Peyer's patch (tissue), 4 donors: ENCODE measurements at regions not wholly inside any gene's neighbourhood (a gene's known extent, or its start where the extent isn't known, plus 50 kb on each side); places are given as distances from the start of the nearest gene placed in this dataset.

Experiments used
- DNase-seq, 3 donors: peaks; one replicate each; pipeline ENCODE4 v3.0.0-alpha.2; 2017 to 2019
- H3K27ac ChIP-seq, 4 donors: fragments of 200-600 bp; sonication (generic); one replicate each; pipeline ENCODE4 v1.5.1; 2016 to 2019
- H3K27me3 ChIP-seq, 2 donors: fragments of 200-600 bp; sonication (generic); one replicate each; pipeline ENCODE4 v1.5.1; 2019
- H3K36me3 ChIP-seq, 3 donors: fragments of 200-600 bp; sonication (generic); one replicate each; pipeline ENCODE4 v1.5.1; 2016 to 2019
- H3K4me1 ChIP-seq, 4 donors: fragments of 200-600 bp; sonication (generic); one replicate each; pipeline ENCODE4 v1.5.1; 2016 to 2019
- H3K4me3 ChIP-seq, 4 donors: fragments of 200-600 bp; sonication (generic); 1 replicate in 3 of 4; 2 replicates in 1 of 4; pipeline ENCODE4 v1.5.1; 2016 to 2019; ENCODE audit warnings: mild to moderate bottlenecking in 1 of 4
- H3K9me3 ChIP-seq, 4 donors: fragments of 200-600 bp; sonication (generic); one replicate each; pipeline ENCODE4 v1.5.1; 2016 to 2019; ENCODE audit warnings: mild to moderate bottlenecking in 1 of 4
- POLR2A ChIP-seq, 2 donors: fragments of 450-650 bp; IDR thresholded peaks; one replicate each; pipeline ENCODE4 v1.5.1; 2017; ENCODE audit warnings: antibody characterized with exemption in 2 of 2, mild to moderate bottlenecking in 2 of 2, moderate library complexity in 2 of 2
- TF ChIP-seq, protein P1 (sequence below), 6 experiments: fragments of 450-650 bp in 4 of 6; fragments of 200-600 bp in 2 of 6; sonication (generic) in 1 of 6; IDR thresholded peaks; one replicate each; pipeline ENCODE4 v1.5.1; 2017 to 2019; ENCODE audit warnings: antibody characterized with exemption in 6 of 6, mild to moderate bottlenecking in 3 of 6, moderate library complexity in 1 of 6

DNA sequence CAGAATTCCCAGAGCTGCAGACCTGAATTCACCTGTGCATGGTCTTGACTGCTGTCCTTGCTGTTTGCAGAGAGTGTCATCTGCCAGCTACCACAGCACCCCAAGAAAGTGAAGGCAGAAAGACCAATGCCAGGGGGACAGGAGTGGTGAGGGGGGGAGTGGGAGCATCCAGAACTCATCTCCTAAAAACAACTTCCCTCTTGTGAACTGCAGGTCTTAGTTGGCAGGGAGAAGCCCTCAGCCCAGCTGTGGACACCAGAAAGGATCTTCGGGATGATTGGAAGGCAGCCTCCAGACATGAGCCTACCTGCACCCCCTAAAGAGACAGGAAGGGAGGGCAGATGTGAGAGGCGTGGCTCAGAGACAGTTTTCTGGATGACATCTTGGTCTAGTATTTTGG is 615.8 kb upstream of the MGMT start:
- H3K9me3 ChIP-seq = no peaks in the 10 kb centered on the region
- peaks cover 0 to 11% (median 0%) of the 10 kb centered on the region in 4 donors for H3K4me1 ChIP-seq
- DNase-seq = no peak
- no peak overlapping the region for H3K4me3 ChIP-seq
- TF ChIP-seq, protein P1, sequence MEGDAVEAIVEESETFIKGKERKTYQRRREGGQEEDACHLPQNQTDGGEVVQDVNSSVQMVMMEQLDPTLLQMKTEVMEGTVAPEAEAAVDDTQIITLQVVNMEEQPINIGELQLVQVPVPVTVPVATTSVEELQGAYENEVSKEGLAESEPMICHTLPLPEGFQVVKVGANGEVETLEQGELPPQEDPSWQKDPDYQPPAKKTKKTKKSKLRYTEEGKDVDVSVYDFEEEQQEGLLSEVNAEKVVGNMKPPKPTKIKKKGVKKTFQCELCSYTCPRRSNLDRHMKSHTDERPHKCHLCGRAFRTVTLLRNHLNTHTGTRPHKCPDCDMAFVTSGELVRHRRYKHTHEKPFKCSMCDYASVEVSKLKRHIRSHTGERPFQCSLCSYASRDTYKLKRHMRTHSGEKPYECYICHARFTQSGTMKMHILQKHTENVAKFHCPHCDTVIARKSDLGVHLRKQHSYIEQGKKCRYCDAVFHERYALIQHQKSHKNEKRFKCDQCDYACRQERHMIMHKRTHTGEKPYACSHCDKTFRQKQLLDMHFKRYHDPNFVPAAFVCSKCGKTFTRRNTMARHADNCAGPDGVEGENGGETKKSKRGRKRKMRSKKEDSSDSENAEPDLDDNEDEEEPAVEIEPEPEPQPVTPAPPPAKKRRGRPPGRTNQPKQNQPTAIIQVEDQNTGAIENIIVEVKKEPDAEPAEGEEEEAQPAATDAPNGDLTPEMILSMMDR (IDR thresholded peaks at IDR 0.05) = no peak
- TF ChIP-seq POLR2A (IDR thresholded peaks at IDR 0.05) = no peak
- H3K36me3 ChIP-seq = no peaks in the 10 kb centered on the region
- H3K27me3 ChIP-seq = no peaks in the 10 kb centered on the region
- H3K27ac ChIP-seq = no peak overlapping the region

DNA sequence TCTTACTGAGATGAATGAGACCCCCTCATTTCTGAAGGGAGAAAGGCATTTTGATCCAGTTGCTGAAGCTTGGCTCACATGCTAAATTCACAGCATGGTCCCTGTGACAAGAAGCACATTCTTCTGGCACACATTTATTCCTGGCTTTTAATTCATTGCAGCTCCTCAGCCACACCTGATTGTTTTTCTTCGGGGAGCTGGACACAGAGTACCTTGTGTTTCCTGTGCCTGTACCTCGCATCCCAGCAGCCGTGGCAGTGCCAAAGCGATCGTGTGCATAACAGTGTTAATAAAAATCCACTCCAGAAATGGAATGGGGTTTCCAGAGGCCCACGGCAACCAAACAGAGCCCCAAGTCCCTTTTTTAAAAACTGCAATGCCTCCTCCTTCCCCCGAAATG is 615.3 kb upstream of the MGMT start:
- no peak overlapping the region for H3K27ac ChIP-seq
- no peak overlapping the region for H3K4me3 ChIP-seq
- no peaks in the 10 kb centered on the region for H3K27me3 ChIP-seq
- DNase-seq = no peak
- H3K4me1 ChIP-seq = peaks cover 0 to 11% (median 0%) of the 10 kb centered on the region in 4 donors
- no peaks in the 10 kb centered on the region for H3K36me3 ChIP-seq
- H3K9me3 ChIP-seq = no peaks in the 10 kb centered on the region
- TF ChIP-seq, protein P1 (IDR thresholded peaks at IDR 0.05) = no peak
- no peak for TF ChIP-seq POLR2A (IDR thresholded peaks at IDR 0.05)

DNA sequence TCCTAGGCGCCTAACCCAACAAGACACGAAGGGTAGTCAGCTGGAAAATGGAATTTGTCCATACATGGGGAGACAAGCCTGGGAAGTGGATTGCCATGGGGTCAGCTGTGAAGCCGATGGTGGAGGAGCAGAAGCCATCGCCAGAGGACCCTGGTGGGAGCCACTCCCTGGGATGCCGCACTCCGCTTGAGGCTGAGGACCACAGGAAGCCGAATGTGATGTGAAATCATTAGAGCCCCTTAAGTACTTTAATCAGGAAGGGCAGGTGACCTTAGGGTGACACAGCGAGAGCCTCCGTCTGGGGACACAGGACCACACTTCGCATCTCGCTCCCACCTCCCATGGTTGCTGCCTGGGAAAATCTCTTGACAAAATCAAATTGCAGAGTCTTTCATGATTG is 614.6 kb upstream of the MGMT start:
- DNase-seq = no peak
- TF ChIP-seq, protein P1 (IDR thresholded peaks at IDR 0.05) = no peak
- TF ChIP-seq POLR2A (IDR thresholded peaks at IDR 0.05) = no peak
- H3K4me1 ChIP-seq = peaks cover 0 to 11% (median 0%) of the 10 kb centered on the region in 4 donors
- no peaks in the 10 kb centered on the region for H3K9me3 ChIP-seq
- no peaks in the 10 kb centered on the region for H3K27me3 ChIP-seq
- no peak overlapping the region for H3K4me3 ChIP-seq
- no peaks in the 10 kb centered on the region for H3K36me3 ChIP-seq
- H3K27ac ChIP-seq = no peak overlapping the region

DNA sequence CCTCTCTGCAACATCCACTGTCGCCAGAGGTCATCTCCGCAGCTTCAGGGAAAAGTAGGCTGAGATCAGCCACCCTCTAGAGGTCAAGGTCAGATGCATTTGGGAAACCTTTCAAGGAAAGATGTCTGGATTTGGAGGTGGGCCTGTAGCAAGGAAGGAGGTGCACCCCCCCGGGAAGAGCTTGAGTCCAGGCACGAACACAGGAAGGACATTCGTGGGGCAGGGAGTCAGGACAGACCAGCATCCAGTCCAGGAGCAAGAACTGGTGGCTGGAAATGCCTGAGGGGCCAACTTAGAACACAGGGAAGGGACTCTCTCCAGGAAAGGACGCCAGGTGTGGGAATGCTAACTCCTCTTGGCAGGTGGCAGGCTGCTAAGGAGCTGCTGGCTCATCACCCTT is 614.1 kb upstream of the MGMT start:
- no peak for DNase-seq
- H3K4me3 ChIP-seq = no peak overlapping the region
- TF ChIP-seq POLR2A (IDR thresholded peaks at IDR 0.05) = no peak
- TF ChIP-seq, protein P1 (IDR thresholded peaks at IDR 0.05) = no peak
- H3K36me3 ChIP-seq = no peaks in the 10 kb centered on the region
- peaks cover 0 to 11% (median 0%) of the 10 kb centered on the region in 4 donors for H3K4me1 ChIP-seq
- H3K9me3 ChIP-seq = no peaks in the 10 kb centered on the region
- H3K27ac ChIP-seq = no peak overlapping the region
- no peaks in the 10 kb centered on the region for H3K27me3 ChIP-seq

DNA sequence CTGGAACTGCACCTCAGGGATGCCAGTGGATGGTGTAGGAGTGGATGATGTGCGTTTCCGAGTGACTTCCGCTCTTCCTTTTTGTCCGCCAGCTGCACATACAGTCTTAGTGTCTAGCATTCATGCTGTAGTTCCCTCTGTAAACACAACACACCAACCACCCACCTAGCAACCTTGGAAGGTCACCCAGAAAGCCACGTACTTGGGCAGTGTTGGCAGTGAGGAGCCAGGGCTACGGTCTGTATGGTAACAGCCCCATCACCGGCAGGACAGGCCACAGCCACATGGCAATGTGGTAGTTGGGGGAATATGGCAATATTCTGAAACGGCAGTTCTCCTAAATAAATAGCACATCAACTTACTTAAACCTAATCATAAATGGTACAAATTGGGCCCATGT is 613.5 kb upstream of the MGMT start:
- Histone ChIP-seq H3K27ac (no peak overlapping the region), H3K9me3 (no peaks in the 10 kb centered on the region)

More for the DNA sequence above, 613.5 kb upstream of the MGMT start:
- Histone ChIP-seq H3K36me3 (no peaks in the 10 kb centered on the region), H3K27me3 (no peaks in the 10 kb centered on the region), H3K4me1 (peaks cover 0 to 11% (median 0%) of the 10 kb centered on the region in 4 donors), H3K4me3 (no peak overlapping the region)
- TF ChIP-seq, protein P1 (IDR thresholded peaks at IDR 0.05) = no peak
- TF ChIP-seq POLR2A (IDR thresholded peaks at IDR 0.05) = no peak
- DNase-seq = no peak
